ENCODE measurements at regions not wholly inside any gene's neighbourhood (a gene's known extent, or its start where the extent isn't known, plus 50 kb on each side); places are given as distances from the start of the nearest gene placed in this dataset.
"Not testable (repeated sequence)": the region's sequence is repeated elsewhere in the genome, so short reads cannot be mapped to it uniquely, and the experiment has no call there.

DNA sequence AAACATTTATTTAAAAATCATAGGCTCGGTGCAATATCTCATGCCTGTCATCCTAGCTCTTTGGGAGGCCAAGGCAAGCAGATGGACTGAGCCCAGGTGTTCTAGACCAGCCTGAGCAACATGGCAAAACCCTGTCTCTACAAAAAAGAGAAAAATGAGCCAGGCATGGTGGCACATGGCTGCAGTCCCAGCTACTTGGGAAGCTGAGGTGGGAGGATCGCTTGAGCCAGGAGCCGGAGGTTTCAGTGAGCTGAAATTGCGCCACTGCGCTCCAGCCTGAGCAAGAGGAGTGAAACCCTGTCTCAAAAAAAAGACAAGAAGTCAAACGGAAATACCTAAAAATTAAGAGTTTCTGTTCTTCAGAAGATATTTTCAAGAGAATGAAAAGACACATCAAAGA, 122.3 kb downstream of the RSL24D1 start:
- no peaks in the 10 kb centered on the region for H3K27me3 ChIP-seq (ENCODE audit: insufficient read depth, low read length)
- H3K4me3 ChIP-seq (ENCODE audit: insufficient read depth, low read depth, low read length) = no peak overlapping the region
- H3K27ac ChIP-seq (ENCODE audit: low read depth, low read length) = no peak overlapping the region
- peaks cover 5% of the 10 kb centered on the region for H3K9me3 Mint-ChIP-seq (ENCODE audit: unreplicated experiment)
- H4K20me1 ChIP-seq (ENCODE audit: insufficient read depth, low read length) = no peaks in the 10 kb centered on the region
- DNase-seq (ENCODE audit: low read depth) (no peak), FAIRE-seq (no peak)
- no peaks in the 10 kb centered on the region for H3K27me3 Mint-ChIP-seq (ENCODE audit: low read depth, unreplicated experiment)
- H3K27ac Mint-ChIP-seq (ENCODE audit: unreplicated experiment) = no peak overlapping the region
- H3K4me1 Mint-ChIP-seq (ENCODE audit: low read depth, unreplicated experiment) = no peaks in the 10 kb centered on the region
- H3K4me2 ChIP-seq (ENCODE audit: low read length) = no peak overlapping the region
- no peak overlapping the region for H3K4me3 Mint-ChIP-seq (ENCODE audit: unreplicated experiment)
- H3K9me3 ChIP-seq (ENCODE audit: insufficient read depth, low read depth, low read length) = no peaks in the 10 kb centered on the region
- H3K36me3 ChIP-seq (ENCODE audit: insufficient read depth, low read length) = no peaks in the 10 kb centered on the region
- no peak overlapping the region for H3K9ac ChIP-seq (ENCODE audit: low read length)
- TF ChIP-seq CTCF (IDR thresholded peaks at IDR 0.05; ENCODE audit: insufficient read depth, low read depth, low read length) (no peak), EZH2 (IDR thresholded peaks at IDR 0.05; ENCODE audit: insufficient read depth, low read length) (no peak)
- no peaks in the 10 kb centered on the region for H3K79me2 ChIP-seq (ENCODE audit: insufficient read depth, low read length)
- H2AFZ ChIP-seq (ENCODE audit: low read depth, low read length) = no peak overlapping the region
- no peaks in the 10 kb centered on the region for H3K36me3 Mint-ChIP-seq (ENCODE audit: low read depth, unreplicated experiment)
- H3K4me1 ChIP-seq (ENCODE audit: insufficient read depth, low read length) = no peaks in the 10 kb centered on the region

- not testable (repeated sequence) for H3K4me1 ChIP-seq (ENCODE audit: insufficient read depth, low read length); H3K27me3 Mint-ChIP-seq (ENCODE audit: low read depth, unreplicated experiment); H3K27me3 ChIP-seq (ENCODE audit: insufficient read depth, low read length); H3K27ac ChIP-seq (ENCODE audit: low read depth, low read length); H3K27ac Mint-ChIP-seq (ENCODE audit: unreplicated experiment); FAIRE-seq; H3K9me3 ChIP-seq (ENCODE audit: insufficient read depth, low read depth, low read length); H3K4me1 Mint-ChIP-seq (ENCODE audit: low read depth, unreplicated experiment); H3K4me3 Mint-ChIP-seq (ENCODE audit: unreplicated experiment); H3K36me3 ChIP-seq (ENCODE audit: insufficient read depth, low read length); DNase-seq (ENCODE audit: low read depth); H4K20me1 ChIP-seq (ENCODE audit: insufficient read depth, low read length); H3K36me3 Mint-ChIP-seq (ENCODE audit: low read depth, unreplicated experiment); H3K79me2 ChIP-seq (ENCODE audit: insufficient read depth, low read length); H3K9ac ChIP-seq (ENCODE audit: low read length); H2AFZ ChIP-seq (ENCODE audit: low read depth, low read length); H3K9me3 Mint-ChIP-seq (ENCODE audit: unreplicated experiment); H3K4me2 ChIP-seq (ENCODE audit: low read length); H3K4me3 ChIP-seq (ENCODE audit: insufficient read depth, low read depth, low read length)
Measured at GRCh38 chr15:55063970-55064369, 132.8 kb downstream of the RSL24D1 start.

GRCh38 chr15:55060836-55061235, 135.9 kb downstream of the RSL24D1 start:
- H2AFZ ChIP-seq (ENCODE audit: low read depth, low read length) = no peak overlapping the region
- H3K79me2 ChIP-seq (ENCODE audit: insufficient read depth, low read length) = no peaks in the 10 kb centered on the region
- H4K20me1 ChIP-seq (ENCODE audit: insufficient read depth, low read length) = no peaks in the 10 kb centered on the region
- H3K4me3 ChIP-seq (ENCODE audit: insufficient read depth, low read depth, low read length) = no peak overlapping the region
- no peaks in the 10 kb centered on the region for H3K36me3 ChIP-seq (ENCODE audit: insufficient read depth, low read length)
- H3K9ac ChIP-seq (ENCODE audit: low read length) = no peak overlapping the region
- Mint-ChIP-seq H3K9me3 (ENCODE audit: unreplicated experiment) (peaks cover 3% of the 10 kb centered on the region), H3K4me1 (ENCODE audit: low read depth, unreplicated experiment) (no peaks in the 10 kb centered on the region), H3K27me3 (ENCODE audit: low read depth, unreplicated experiment) (no peaks in the 10 kb centered on the region), H3K36me3 (ENCODE audit: low read depth, unreplicated experiment) (no peaks in the 10 kb centered on the region), H3K4me3 (ENCODE audit: unreplicated experiment) (no peak overlapping the region), H3K27ac (ENCODE audit: unreplicated experiment) (no peak overlapping the region)
- H3K27ac ChIP-seq (ENCODE audit: low read depth, low read length) = no peak overlapping the region
- H3K9me3 ChIP-seq (ENCODE audit: insufficient read depth, low read depth, low read length) = no peaks in the 10 kb centered on the region
- no peak for DNase-seq (ENCODE audit: low read depth)
- H3K27me3 ChIP-seq (ENCODE audit: insufficient read depth, low read length) = no peaks in the 10 kb centered on the region
- TF ChIP-seq CTCF (IDR thresholded peaks at IDR 0.05; ENCODE audit: insufficient read depth, low read depth, low read length) (no peak), EZH2 (IDR thresholded peaks at IDR 0.05; ENCODE audit: insufficient read depth, low read length) (no peak)
- no peak for FAIRE-seq
- H3K4me1 ChIP-seq (ENCODE audit: insufficient read depth, low read length) = no peaks in the 10 kb centered on the region
- no peak overlapping the region for H3K4me2 ChIP-seq (ENCODE audit: low read length)
